Peyer's patch (tissue), 4 donors: ENCODE measurements at regions not wholly inside any gene's neighbourhood (a gene's known extent, or its start where the extent isn't known, plus 50 kb on each side); places are given as distances from the start of the nearest gene placed in this dataset.
"Not testable (repeated sequence)": the region's sequence is repeated elsewhere in the genome, so short reads cannot be mapped to it uniquely, and the experiment has no call there.

Experiments
- POLR2A ChIP-seq, 2 donors: fragments of 450-650 bp; IDR thresholded peaks; one replicate each; pipeline ENCODE4 v1.5.1; 2017; ENCODE audit warnings: antibody characterized with exemption in 2 of 2, mild to moderate bottlenecking in 2 of 2, moderate library complexity in 2 of 2
- TF ChIP-seq, protein P1 (sequence below), 6 experiments: fragments of 450-650 bp in 4 of 6; fragments of 200-600 bp in 2 of 6; sonication (generic) in 1 of 6; IDR thresholded peaks; one replicate each; pipeline ENCODE4 v1.5.1; 2017 to 2019; ENCODE audit warnings: antibody characterized with exemption in 6 of 6, mild to moderate bottlenecking in 3 of 6, moderate library complexity in 1 of 6

GRCh38 chr13:46455924-46456323 lies 68.9 kb upstream of the RUBCNL start:
- TF ChIP-seq, protein P1, sequence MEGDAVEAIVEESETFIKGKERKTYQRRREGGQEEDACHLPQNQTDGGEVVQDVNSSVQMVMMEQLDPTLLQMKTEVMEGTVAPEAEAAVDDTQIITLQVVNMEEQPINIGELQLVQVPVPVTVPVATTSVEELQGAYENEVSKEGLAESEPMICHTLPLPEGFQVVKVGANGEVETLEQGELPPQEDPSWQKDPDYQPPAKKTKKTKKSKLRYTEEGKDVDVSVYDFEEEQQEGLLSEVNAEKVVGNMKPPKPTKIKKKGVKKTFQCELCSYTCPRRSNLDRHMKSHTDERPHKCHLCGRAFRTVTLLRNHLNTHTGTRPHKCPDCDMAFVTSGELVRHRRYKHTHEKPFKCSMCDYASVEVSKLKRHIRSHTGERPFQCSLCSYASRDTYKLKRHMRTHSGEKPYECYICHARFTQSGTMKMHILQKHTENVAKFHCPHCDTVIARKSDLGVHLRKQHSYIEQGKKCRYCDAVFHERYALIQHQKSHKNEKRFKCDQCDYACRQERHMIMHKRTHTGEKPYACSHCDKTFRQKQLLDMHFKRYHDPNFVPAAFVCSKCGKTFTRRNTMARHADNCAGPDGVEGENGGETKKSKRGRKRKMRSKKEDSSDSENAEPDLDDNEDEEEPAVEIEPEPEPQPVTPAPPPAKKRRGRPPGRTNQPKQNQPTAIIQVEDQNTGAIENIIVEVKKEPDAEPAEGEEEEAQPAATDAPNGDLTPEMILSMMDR (IDR thresholded peaks at IDR 0.05): peak in 3 of 6 experiments; percentile 6 to 32 (median 16)
- not testable (repeated sequence) for TF ChIP-seq POLR2A (IDR thresholded peaks at IDR 0.05)
